Type B pancreatic cell (in vitro differentiated cells): ENCODE measurements at regions not wholly inside any gene's neighbourhood (a gene's known extent, or its start where the extent isn't known, plus 50 kb on each side); places are given as distances from the start of the nearest gene placed in this dataset.

ENCODE experiments used
- DNase-seq: peaks from one replicate; pipeline ENCODE4 v3.0.0; 2021; ENCODE audit warnings: mixed read lengths; ENCODE audit not compliant: unreplicated experiment; ENCODE audit errors: extremely low spot score
- H3K27ac Mint-ChIP-seq: 2 replicates; pipeline ENCODE4 v1.8.0; 2021; ENCODE audit warnings: mild to moderate bottlenecking, mixed read lengths
- H3K27me3 Mint-ChIP-seq: 2 replicates; pipeline ENCODE4 v1.8.0; 2021; ENCODE audit warnings: mixed read lengths
- H3K36me3 Mint-ChIP-seq: 2 replicates; pipeline ENCODE4 v1.8.0; 2021; ENCODE audit warnings: mixed read lengths
- H3K4me1 Mint-ChIP-seq: one replicate; pipeline ENCODE4 v1.8.0; 2021; ENCODE audit warnings: mixed read lengths; ENCODE audit not compliant: unreplicated experiment
- H3K4me3 Mint-ChIP-seq: 2 replicates; pipeline ENCODE4 v1.8.0; 2021; ENCODE audit warnings: mild to moderate bottlenecking, mixed read lengths
- H3K9me3 Mint-ChIP-seq: 2 replicates; pipeline ENCODE4 v1.8.0; 2021; ENCODE audit warnings: mixed read lengths
- CTCF ChIP-seq: fragments of 200-600 bp; sonication (generic); conservative IDR thresholded peaks from 2 replicates; pipeline ENCODE4 v1.5.0; 2021; ENCODE audit warnings: antibody characterized with exemption, mild to moderate bottlenecking

DNA sequence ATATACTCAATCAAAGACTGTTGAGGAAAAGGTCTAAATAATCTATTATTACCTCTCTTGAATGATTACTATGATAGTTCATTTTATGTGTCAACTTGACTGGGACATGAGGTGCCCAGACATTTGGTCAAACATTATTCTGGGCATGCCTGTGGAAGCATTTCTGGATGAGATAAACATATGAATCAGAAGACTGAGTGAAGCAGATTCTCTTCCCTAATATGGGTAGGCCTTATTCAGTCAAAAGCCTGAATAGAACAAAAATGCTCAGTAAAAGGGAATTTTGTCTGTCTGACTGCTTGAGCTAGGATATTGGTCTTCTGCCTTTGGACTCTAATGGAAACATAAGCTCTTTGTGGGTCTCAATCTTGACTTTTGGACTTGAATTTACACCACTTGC is 73.3 kb upstream of the SOX13 start:
- no peak for TF ChIP-seq CTCF
- Mint-ChIP-seq H3K27ac (no peak overlapping the region), H3K36me3 (no peaks in the 10 kb centered on the region), H3K9me3 (peaks cover 10% of the 10 kb centered on the region), H3K27me3 (no peaks in the 10 kb centered on the region), H3K4me3 (no peak overlapping the region), H3K4me1 (peaks cover 29% of the 10 kb centered on the region)
- DNase-seq, result no peak

- Mint-ChIP-seq H3K9me3 (peaks cover 10% of the 10 kb centered on the region), H3K4me3 (peak overlapping the region; percentile 15), H3K27me3 (no peaks in the 10 kb centered on the region), H3K4me1 (peaks cover 16% of the 10 kb centered on the region), H3K36me3 (no peaks in the 10 kb centered on the region), H3K27ac (peak overlapping the region; percentile 13)
- DNase-seq, result no peak
- TF ChIP-seq CTCF, result no peak
Measured at GRCh38 chr1:204001166-204001901, 71.6 kb upstream of the SOX13 start.

DNA sequence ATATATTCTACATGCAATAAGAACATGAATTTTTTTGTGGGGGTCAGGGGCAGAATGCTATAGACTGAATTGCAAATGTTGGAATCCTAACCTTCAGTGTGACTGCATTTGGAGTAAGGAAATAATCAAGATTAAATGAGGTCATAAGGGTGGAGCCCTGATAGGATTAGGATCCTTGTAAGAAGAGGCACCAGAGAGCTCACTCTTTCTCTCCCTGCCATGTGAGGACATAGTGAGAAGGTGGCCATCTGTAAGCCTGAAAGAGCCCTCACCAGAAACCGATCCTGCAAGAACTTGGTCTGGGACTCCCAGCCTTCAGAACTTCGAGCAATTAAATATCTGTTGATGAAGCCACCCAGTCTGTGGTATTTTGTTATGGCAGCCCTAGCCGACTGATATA is 70.3 kb upstream of the SOX13 start:
- Mint-ChIP-seq H3K27ac (no peak overlapping the region), H3K9me3 (peaks cover 10% of the 10 kb centered on the region), H3K4me1 (peaks cover 11% of the 10 kb centered on the region), H3K27me3 (no peaks in the 10 kb centered on the region), H3K4me3 (no peak overlapping the region), H3K36me3 (no peaks in the 10 kb centered on the region)
- DNase-seq, result no peak
- no peak for TF ChIP-seq CTCF

- Mint-ChIP-seq H3K27me3 (no peaks in the 10 kb centered on the region), H3K4me3 (peak overlapping the region; percentile 78), H3K4me1 (peaks cover 11% of the 10 kb centered on the region), H3K27ac (peak overlapping the region; percentile 67), H3K9me3 (peaks cover 10% of the 10 kb centered on the region), H3K36me3 (no peaks in the 10 kb centered on the region)
- TF ChIP-seq CTCF, result no peak
- no peak for DNase-seq
Measured at GRCh38 chr1:204003536-204003935, 69.4 kb upstream of the SOX13 start.

DNA sequence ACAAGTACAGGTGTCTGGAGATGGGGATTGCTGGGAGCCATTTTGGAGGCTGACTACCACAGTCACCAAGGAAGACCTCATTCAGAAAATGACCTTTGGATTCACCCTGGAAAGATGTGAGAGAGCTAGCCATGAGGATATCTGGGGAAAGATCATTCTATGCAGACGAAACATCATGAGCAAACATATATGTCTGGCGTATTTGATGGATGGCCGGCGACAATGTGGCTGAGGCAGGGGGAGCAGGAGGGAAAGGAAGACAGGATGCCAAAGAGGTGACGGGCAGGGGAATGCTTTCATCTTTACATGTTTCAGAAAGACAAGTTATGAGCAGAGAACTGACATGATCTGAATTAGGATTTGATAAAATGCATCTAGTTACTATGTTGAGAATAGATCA is 61.5 kb upstream of the SOX13 start:
- no peak for DNase-seq
- Mint-ChIP-seq H3K4me1 (no peaks in the 10 kb centered on the region), H3K27me3 (no peaks in the 10 kb centered on the region), H3K27ac (no peak overlapping the region), H3K4me3 (no peak overlapping the region), H3K36me3 (no peaks in the 10 kb centered on the region), H3K9me3 (no peaks in the 10 kb centered on the region)
- no peak for TF ChIP-seq CTCF

GRCh38 chr1:204013052-204013451 is 59.9 kb upstream of the SOX13 start:
- no peak for TF ChIP-seq CTCF
- no peaks in the 10 kb centered on the region for H3K27me3 Mint-ChIP-seq
- H3K27ac Mint-ChIP-seq, result no peak overlapping the region
- H3K9me3 Mint-ChIP-seq, result no peaks in the 10 kb centered on the region
- H3K4me1 Mint-ChIP-seq, result peaks cover 6% of the 10 kb centered on the region
- H3K4me3 Mint-ChIP-seq, result no peak overlapping the region
- H3K36me3 Mint-ChIP-seq, result no peaks in the 10 kb centered on the region
- DNase-seq, result no peak
